Endothelial cell of umbilical vein (primary cell): ENCODE measurements at regions not wholly inside any gene's neighbourhood (a gene's known extent, or its start where the extent isn't known, plus 50 kb on each side); places are given as distances from the start of the nearest gene placed in this dataset.

Experiments
- BruUV-seq: library from RNA; stranded (reverse); fragments of 400-500 nt; replicated peaks from 2 replicates; lab custom pipeline; 2021; lab: Mats Ljungman, UMichigan
- CTCF ChIA-PET: fragments of 300-600, 350-600 bp; sonication (Branson Sonifier 250); formaldehyde crosslinking; loops from one replicate; lab custom pipeline; 2021; ENCODE audit warnings: antibody characterized with exemption, inconsistent platforms; lab: Charles Lee
- POLR2A ChIA-PET: fragments of 300-600, 350-600 bp; sonication (Branson Sonifier 250); formaldehyde crosslinking; loops from one replicate; lab custom pipeline; 2021; ENCODE audit warnings: antibody characterized with exemption, inconsistent platforms; lab: Charles Lee
- DNase-seq: peaks from one replicate; pipeline ENCODE4 v3.0.0-alpha.2; 2011; ENCODE audit warnings: low read depth, low spot score
- FAIRE-seq: peaks from 2 replicates; lab custom pipeline; 2011; peaks lifted over from hg19 to GRCh38; lab: Jason Lieb, UNC
- H2AFZ ChIP-seq: 2 replicates; pipeline ENCODE4 v1.6.0; 2012; ENCODE audit warnings: low read depth, low read length, control low read depth, inconsistent platforms
- H3K27ac ChIP-seq: 2 replicates; pipeline ENCODE4 v1.5.1; 2011; ENCODE audit warnings: low read depth, mild to moderate bottlenecking, control low read depth, low read length, moderate library complexity; ENCODE audit not compliant: insufficient read depth
- H3K27me3 ChIP-seq, 2 experiments: 2 replicates each; pipeline versions ENCODE4 v1.6.0 to v1.6.1; 2011; ENCODE audit warnings: low read length in 2 of 2, mixed read lengths in 1 of 2; ENCODE audit not compliant: control insufficient read depth in 2 of 2, insufficient read depth in 2 of 2
- H3K36me3 ChIP-seq, 2 experiments: 2 replicates in 1 of 2; 3 replicates in 1 of 2; pipeline ENCODE4 v1.5.1; 2011; ENCODE audit warnings: low read length in 2 of 2, mild to moderate bottlenecking in 1 of 2, moderate library complexity in 1 of 2; ENCODE audit not compliant: control insufficient read depth in 2 of 2, insufficient read depth in 2 of 2; ENCODE audit errors: extremely low read depth in 1 of 2
- H3K4me1 ChIP-seq: 3 replicates; pipeline ENCODE4 v1.5.1; 2011; ENCODE audit warnings: mild to moderate bottlenecking, low read length; ENCODE audit not compliant: control insufficient read depth, insufficient read depth; ENCODE audit errors: extremely low read depth
- H3K4me2 ChIP-seq: 2 replicates; pipeline ENCODE4 v1.6.1; 2011; ENCODE audit warnings: low read length, control low read depth, mixed read lengths; ENCODE audit not compliant: insufficient read depth
- H3K4me3 ChIP-seq, 3 experiments: fragments of 200-600 bp in 1 of 3; sonication (generic), shearing (Covaris generic) in 1 of 3; replicated peaks in 1 of 3; 2 replicates each; pipeline ENCODE4 v1.5.1; 2011 to 2016; ENCODE audit warnings: control low read depth in 3 of 3, low read length in 3 of 3, mild to moderate bottlenecking in 2 of 3, inconsistent platforms in 1 of 3, low read depth in 1 of 3, moderate library complexity in 1 of 3; ENCODE audit not compliant: insufficient read depth in 1 of 3
- H3K79me2 ChIP-seq: 2 replicates; pipeline ENCODE4 v1.6.0; 2012; ENCODE audit warnings: low read length, inconsistent platforms; ENCODE audit not compliant: control insufficient read depth, insufficient read depth
- H3K9ac ChIP-seq: replicated peaks from 2 replicates; pipeline ENCODE3; 2011; ENCODE audit warnings: low read length, control low read depth; ENCODE audit not compliant: insufficient read depth; ENCODE audit errors: extremely low read depth
- H3K9me1 ChIP-seq: replicated peaks from 3 replicates; pipeline ENCODE4 v1.6.0; 2011; ENCODE audit warnings: mild to moderate bottlenecking, low read length; ENCODE audit not compliant: control insufficient read depth, insufficient read depth; ENCODE audit errors: extremely low read depth
- H3K9me3 ChIP-seq: replicated peaks from 2 replicates; pipeline ENCODE4 v1.5.1; 2012; ENCODE audit warnings: low read length, inconsistent platforms; ENCODE audit not compliant: control insufficient read depth, insufficient read depth
- H4K20me1 ChIP-seq: replicated peaks from 2 replicates; pipeline ENCODE3; 2011; ENCODE audit warnings: mild to moderate bottlenecking, low read length; ENCODE audit not compliant: control insufficient read depth, insufficient read depth; ENCODE audit errors: extremely low read depth
- CTCF ChIP-seq, 2 donors: IDR thresholded peaks; 1 replicate in 1 of 2; 2 replicates in 1 of 2; pipeline ENCODE4 v1.5.1; 2011; ENCODE audit warnings: low read length in 2 of 2, mild to moderate bottlenecking in 2 of 2, moderate library complexity in 2 of 2, control low read depth in 1 of 2, inconsistent platforms in 1 of 2, low read depth in 1 of 2; ENCODE audit not compliant: insufficient read depth in 1 of 2; ENCODE audit errors: extremely low read depth in 1 of 2
- EZH2 ChIP-seq: IDR thresholded peaks from 2 replicates; pipeline ENCODE4 v1.6.1; 2012; ENCODE audit warnings: borderline replicate concordance, low read depth, mild to moderate bottlenecking, moderate library complexity, low read length, inconsistent platforms; ENCODE audit not compliant: severe bottlenecking
- FOS ChIP-seq: IDR thresholded peaks from 2 replicates; pipeline ENCODE4 v1.6.1; 2011; ENCODE audit warnings: mild to moderate bottlenecking, low read length, moderate library complexity, borderline replicate concordance; ENCODE audit not compliant: insufficient read depth
- GATA2 ChIP-seq: IDR thresholded peaks from 2 replicates; pipeline ENCODE4 v1.7.0; 2011; ENCODE audit warnings: low read depth, mild to moderate bottlenecking, moderate library complexity, mixed read lengths, low read length; ENCODE audit not compliant: insufficient read length, insufficient read depth
- JUN ChIP-seq: IDR thresholded peaks from 2 replicates; pipeline ENCODE4 v1.6.1; 2011; ENCODE audit warnings: borderline replicate concordance, low read depth; ENCODE audit not compliant: insufficient read length, insufficient read depth
- MYC ChIP-seq: IDR thresholded peaks from one replicate; pipeline ENCODE4 v1.6.1; 2011; ENCODE audit warnings: mild to moderate bottlenecking, low read depth, low read length
- POLR2A ChIP-seq: IDR thresholded peaks from 2 replicates; pipeline ENCODE4 v1.6.1; 2012; ENCODE audit warnings: low read depth, mild to moderate bottlenecking, control low read depth, low read length
- POLR2AphosphoS5 ChIP-seq: IDR thresholded peaks from 2 replicates; pipeline ENCODE4 v1.6.1; 2012; ENCODE audit warnings: low read depth, mild to moderate bottlenecking, control low read depth, low read length, moderate library complexity; ENCODE audit not compliant: insufficient read depth
- dilution Hi-C: fragments of 300-500 bp; cut with MboI; formaldehyde crosslinking; loops from one replicate; pipeline ENCODE4 v1.15.0; 2019; ENCODE audit warnings: low sequenced_read_pairs; ENCODE audit not compliant: extremely low pct_ligation_motif_present
- intact Hi-C: fragments of 100-400 bp; cut with micrococcal nuclease; formaldehyde crosslinking; loops from one replicate; pipeline ENCODE4 v1.10.0; 2022
- TF ChIP-seq, protein P1 (sequence below): IDR thresholded peaks from 2 replicates; pipeline ENCODE4 v1.6.1; 2011; ENCODE audit not compliant: insufficient read depth, insufficient read length

DNA sequence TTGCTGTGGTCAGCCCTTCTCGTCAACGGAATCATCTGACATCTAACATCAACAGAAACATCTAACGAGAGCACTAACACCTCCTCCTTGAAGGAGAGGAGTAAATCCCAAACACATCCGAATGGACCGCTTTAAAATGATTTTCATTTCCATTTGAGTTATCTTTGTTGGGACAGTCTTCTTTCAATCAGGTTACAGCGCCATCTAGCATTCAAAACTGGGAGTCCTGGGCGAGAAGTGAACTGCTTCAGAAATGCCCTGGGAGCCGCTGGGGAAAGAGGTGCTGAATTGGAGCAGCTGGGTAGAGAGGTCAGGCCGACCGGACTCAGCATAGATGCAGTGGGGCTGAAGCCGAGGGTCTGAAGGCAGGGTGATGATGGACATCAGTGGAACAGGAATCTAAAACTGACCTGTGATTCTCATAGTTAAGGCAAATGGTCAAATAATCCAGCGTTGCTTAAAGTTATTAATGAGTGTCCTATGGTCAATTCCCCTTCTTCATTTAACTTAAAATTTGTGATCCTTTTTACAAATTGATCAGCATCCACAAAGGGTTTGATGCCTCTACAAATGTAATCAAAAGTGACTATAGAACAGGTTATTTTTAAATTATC, 170.0 kb upstream of the NDN start:
- no peaks in the 10 kb centered on the region for H3K27me3 ChIP-seq
- FAIRE-seq (peak; percentile 12), DNase-seq (peak; percentile 1)
- no peak for TF ChIP-seq POLR2A
- no peak for TF ChIP-seq GATA2
- no peak for TF ChIP-seq FOS
- no peak for TF ChIP-seq EZH2
- no peak for TF ChIP-seq MYC
- TF ChIP-seq JUN = no peak
- TF ChIP-seq, protein P1, sequence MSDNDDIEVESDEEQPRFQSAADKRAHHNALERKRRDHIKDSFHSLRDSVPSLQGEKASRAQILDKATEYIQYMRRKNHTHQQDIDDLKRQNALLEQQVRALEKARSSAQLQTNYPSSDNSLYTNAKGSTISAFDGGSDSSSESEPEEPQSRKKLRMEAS = no peak
- no peak for TF ChIP-seq POLR2AphosphoS5
- TF ChIP-seq CTCF (IDR thresholded peaks at IDR 0.05; ENCODE audit: extremely low read depth in 1 of 2, insufficient read depth in 1 of 2, low read depth in 1 of 2, low read length in 2 of 2) = no peak
- no peaks in the 10 kb centered on the region for H3K36me3 ChIP-seq
- POLR2A ChIA-PET = no interaction called here
- CTCF ChIA-PET = interaction anchor here (1.2 kb wide), 1 partner anchor 10 kb away, joined by 3 read pairs; no protein-coding TSS in a partner anchor
- H3K79me2 ChIP-seq = no peaks in the 10 kb centered on the region
- H3K27ac ChIP-seq = no peak overlapping the region
- H3K4me2 ChIP-seq = no peak overlapping the region
- intact Hi-C loops (no loop called here), dilution Hi-C loops (no loop called here)
- H3K9ac ChIP-seq = no peak overlapping the region
- peaks cover 2% of the 10 kb centered on the region for H3K9me3 ChIP-seq
- H3K9me1 ChIP-seq = no peaks in the 10 kb centered on the region
- no peaks in the 10 kb centered on the region for H4K20me1 ChIP-seq
- no TSS peak for BruUV-seq
- H3K4me1 ChIP-seq = no peaks in the 10 kb centered on the region
- H2AFZ ChIP-seq = no peak overlapping the region
- no peak overlapping the region for H3K4me3 ChIP-seq
